WTC11 (cell line): ENCODE measurements at regions not wholly inside any gene's neighbourhood (a gene's known extent, or its start where the extent isn't known, plus 50 kb on each side); places are given as distances from the start of the nearest gene placed in this dataset.

Experiments used
- CTCF ChIP-seq: fragments of 200-600 bp; IDR thresholded peaks from 2 replicates; pipeline ENCODE4 v1.8.0; 2022; ENCODE audit warnings: antibody characterized with exemption
- ERG ChIP-seq: fragments of 250-450 bp; sonication (Bioruptor Pico); IDR thresholded peaks from 2 replicates; pipeline ENCODE4 v1.8.0; 2021; ENCODE audit warnings: mild to moderate bottlenecking
- FOXJ3 ChIP-seq: sonication (generic); formaldehyde crosslinking; IDR thresholded peaks from 2 replicates; pipeline ENCODE4 v1.9.0; 2021; ENCODE audit warnings: missing genetic modification reagents, mild to moderate bottlenecking, borderline replicate concordance
- ZNF512 ChIP-seq: sonication (generic); formaldehyde crosslinking; IDR thresholded peaks from 2 replicates; pipeline ENCODE4 v1.8.1; 2022; ENCODE audit warnings: missing genetic modification reagents, borderline replicate concordance

- TF ChIP-seq CTCF (no peak), ERG (CRISPR knock-in tag) (no peak), ZNF512 (CRISPR knock-in tag) (no peak), FOXJ3 (CRISPR knock-in tag) (no peak)
Measured at GRCh38 chr4:112947616-112948015, 101.8 kb upstream of the ANK2 start.
